Hypothalamus (tissue), 51 donors: ENCODE measurements at regions not wholly inside any gene's neighbourhood (a gene's known extent, or its start where the extent isn't known, plus 50 kb on each side); places are given as distances from the start of the nearest gene placed in this dataset.
"Not testable (repeated sequence)": the region's sequence is repeated elsewhere in the genome, so short reads cannot be mapped to it uniquely, and the experiment has no call there.

Experiments
- DNase-seq, 51 donors: peaks; one replicate each; lab custom pipeline; 2025; lab: John Stamatoyannopoulos, UW

DNA sequence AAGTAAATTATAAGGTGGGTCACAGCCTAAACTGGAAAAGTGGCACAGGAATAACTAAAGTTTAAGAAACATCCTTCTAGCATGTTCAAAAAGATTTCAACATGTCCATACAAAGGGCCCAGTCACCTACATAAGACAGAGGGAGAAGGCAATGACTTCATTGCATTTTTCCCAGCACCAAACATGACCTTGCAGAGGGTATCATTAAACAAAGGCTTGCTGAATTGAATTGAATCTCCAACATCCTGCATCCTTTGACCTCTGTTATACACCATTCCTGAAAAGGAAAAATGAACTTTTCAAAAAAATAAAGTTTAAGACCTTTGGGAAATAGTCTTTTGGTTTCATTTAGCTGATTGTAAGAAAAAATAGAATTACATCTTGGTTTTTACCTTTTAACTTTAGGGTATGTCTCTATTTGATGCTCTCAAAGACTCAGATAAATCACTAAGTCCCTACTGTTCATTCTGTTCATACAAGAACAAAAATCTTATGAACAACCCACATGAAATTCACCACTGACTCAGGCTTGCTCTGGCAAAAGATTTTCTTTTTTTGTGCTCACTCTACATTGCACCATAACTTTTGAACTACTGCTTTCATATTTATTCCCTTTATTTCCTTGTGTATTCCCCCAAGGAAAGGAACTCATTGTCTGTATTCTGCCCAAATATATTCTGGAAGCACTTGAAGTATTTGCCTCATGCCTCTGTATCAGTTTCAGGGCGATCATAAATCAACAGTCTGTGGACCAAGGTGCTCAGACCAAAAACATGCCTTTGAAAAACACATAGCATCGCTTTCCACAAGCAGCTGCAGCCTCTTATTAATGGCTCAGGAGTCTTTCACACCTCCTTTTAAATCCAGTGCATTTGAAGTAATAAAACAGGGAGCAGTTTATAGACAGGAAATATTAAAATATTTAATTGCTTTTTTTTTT is 121.7 kb downstream of the DUSP6 start:
- DNase-seq = no peak

- no peak for DNase-seq
These were observed 123.8 kb downstream of the DUSP6 start for GRCh38 chr12:89228491-89228890.

GRCh38 chr12:89227774-89228173 is 124.5 kb downstream of the DUSP6 start:
- no peak for DNase-seq

GRCh38 chr12:89225808-89226411 is 126.4 kb downstream of the DUSP6 start:
- DNase-seq = no peak

GRCh38 chr12:89225401-89225800 is 126.9 kb downstream of the DUSP6 start:
- no peak for DNase-seq

GRCh38 chr12:89222580-89222979 is 129.7 kb downstream of the DUSP6 start:
- DNase-seq = not testable (repeated sequence)

DNA sequence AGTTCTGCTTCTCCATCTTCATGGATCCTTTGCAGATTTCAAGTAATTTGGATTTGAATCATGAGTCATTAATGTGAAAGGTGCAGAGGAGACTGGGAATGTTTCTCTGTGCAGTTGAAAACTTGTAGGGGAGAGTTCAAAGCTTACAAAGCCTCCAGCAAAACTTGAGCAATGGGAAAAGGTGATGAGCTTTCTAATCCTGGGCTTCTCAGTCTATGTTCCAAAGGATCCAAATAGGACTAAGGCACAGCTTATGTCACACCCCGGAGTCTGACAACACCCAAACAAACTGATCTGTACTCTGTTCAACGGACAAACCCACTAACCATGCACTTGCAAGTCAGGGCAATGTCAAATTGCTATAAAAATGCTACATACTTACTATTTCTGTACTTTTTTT is 134.8 kb downstream of the DUSP6 start:
- no peak for DNase-seq

GRCh38 chr12:89216211-89216952 is 135.9 kb downstream of the DUSP6 start:
- DNase-seq = no peak

- DNase-seq = no peak
These were observed 137.1 kb downstream of the DUSP6 start for GRCh38 chr12:89215196-89215595.

- DNase-seq = no peak
These were observed 138.6 kb downstream of the DUSP6 start for GRCh38 chr12:89213747-89214146.

DNA sequence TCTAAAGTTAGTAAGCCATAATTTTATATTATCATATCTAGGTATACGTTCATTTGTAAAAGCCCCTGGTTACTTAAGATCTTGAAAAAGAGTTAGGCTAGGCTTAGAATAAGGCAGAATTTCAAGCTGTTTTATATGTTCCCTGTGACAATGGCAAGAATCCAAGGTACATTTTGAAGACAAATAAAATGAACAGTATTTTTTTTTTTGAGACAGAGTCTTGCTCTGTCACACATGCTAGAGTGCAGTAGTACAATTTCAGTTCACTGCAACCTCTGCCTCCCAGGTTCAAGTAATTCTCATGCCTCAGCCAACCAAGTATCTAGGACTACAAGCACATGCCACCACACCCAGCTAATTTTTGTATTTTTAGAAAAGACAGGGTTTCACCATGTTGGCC is 139.2 kb downstream of the DUSP6 start:
- DNase-seq = no peak

GRCh38 chr12:89212339-89212771 is 139.9 kb downstream of the DUSP6 start:
- DNase-seq = no peak

DNA sequence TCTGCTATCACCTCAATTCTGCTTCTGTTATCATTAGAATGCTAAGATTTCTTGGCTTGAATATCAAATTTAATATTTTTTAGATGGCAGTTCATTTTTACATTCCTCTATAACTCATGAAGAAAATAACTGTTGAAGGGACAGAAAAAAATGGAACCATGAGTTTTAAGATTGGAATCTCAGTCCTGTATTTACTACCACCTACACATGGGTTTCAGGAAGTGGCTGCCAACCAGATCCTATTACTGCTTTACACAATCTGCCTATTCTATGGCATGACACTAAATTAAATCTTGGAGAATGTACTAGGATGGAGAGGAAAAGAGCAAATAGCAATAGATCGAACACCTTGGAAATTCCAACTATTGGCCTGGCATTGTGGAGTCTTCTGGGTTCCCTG is 140.8 kb downstream of the DUSP6 start:
- DNase-seq = no peak

DNA sequence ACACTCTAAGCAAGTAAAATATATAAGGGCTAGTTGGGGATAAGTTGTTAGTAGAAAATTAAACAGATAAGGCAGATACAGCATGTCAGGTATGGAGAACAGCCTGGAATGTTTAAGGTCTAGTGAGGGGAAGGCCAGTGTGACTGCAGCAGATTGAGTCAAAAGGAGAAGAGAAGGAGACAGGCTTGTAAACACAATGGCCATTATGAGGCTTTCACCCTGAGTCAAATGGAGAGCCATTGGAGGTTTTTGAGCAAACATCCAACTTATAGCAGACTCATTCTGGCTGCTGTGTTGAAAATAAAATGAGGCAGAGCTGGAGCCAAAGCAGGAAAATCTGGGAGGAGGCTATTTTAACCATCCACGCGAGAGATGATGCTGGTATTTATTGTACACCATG is 142.0 kb downstream of the DUSP6 start:
- no peak for DNase-seq

GRCh38 chr12:89208661-89209096 is 143.6 kb downstream of the DUSP6 start:
- DNase-seq = no peak

GRCh38 chr12:89206390-89206789 is 145.9 kb downstream of the DUSP6 start:
- DNase-seq = no peak

- DNase-seq = no peak
These were observed 146.8 kb downstream of the DUSP6 start for GRCh38 chr12:89205517-89205916.

DNA sequence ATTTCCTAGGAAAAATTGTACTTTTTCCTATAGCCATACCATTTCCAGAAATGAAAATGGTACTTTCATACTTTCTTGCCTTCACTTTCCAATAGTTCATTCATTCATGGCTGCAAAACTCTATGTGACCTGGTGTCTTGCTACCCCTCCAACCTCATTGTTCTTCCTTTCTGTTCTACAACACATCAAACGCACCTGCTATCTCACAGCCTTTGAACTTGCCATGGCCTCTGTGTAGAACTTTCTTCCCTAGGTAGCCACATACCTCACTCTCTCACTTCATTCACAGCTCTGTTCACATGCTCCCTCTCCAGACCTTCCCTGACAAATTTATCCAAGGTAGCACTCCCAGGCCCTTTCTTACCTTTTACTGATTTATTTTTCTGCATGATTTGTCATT is 149.2 kb downstream of the DUSP6 start:
- no peak for DNase-seq

DNA sequence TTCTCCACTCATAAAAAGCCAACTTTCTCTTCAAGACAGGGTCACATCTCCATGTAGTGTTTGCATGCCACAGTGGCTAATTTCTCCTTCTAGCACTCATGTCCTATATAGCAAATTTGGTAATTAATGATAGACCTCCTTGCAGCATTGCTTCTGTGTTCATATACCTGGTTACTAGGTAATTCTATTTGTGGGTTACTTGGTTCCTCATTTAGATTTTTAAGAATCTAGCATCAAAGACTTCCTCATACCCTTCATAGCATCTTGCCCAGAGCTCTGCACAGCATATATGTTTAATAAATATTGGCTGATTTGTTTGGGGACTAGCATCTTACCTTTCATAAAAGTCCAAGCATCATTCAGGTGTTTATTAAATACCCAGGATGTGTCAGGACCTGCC is 152.1 kb downstream of the DUSP6 start:
- DNase-seq = no peak

DNA sequence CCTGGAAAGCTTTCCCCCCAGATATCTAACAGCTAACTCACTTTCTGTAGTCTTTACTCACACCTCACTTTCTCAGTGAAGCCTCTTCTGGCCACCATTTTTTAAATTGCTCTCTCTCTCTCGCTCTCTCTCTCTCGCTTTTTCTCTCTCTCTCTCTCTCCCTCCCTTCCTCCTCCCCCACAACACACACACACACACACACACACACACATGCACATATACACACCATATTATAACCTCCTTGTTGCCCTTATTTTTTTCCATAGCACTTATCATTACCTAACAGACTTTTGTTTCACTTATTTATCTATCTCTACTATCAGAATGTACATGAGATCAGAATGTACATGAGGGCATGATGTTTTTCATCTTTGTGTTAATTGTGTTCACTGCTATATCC is 156.8 kb downstream of the DUSP6 start:
- no peak for DNase-seq

DNA sequence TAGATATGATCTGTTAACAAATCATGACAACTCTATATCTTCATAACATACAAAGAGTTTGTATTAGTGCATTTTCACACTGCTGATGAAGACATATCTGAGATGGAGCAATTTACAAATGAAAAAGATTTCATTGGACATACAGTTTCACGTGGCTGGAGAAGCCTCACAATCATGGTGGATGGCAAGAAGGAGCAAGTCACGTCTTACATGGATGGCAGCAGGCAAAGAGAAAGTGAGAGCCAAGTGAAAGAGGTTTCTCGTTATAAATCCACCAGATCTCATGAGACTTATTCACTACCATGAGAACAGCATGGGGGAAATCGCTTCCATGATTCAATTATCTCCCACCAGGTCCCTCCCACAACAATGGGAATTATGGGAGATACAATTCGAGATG is 157.6 kb downstream of the DUSP6 start:
- DNase-seq = no peak
